IPS-18c (cell line): ENCODE measurements at regions not wholly inside any gene's neighbourhood (a gene's known extent, or its start where the extent isn't known, plus 50 kb on each side); places are given as distances from the start of the nearest gene placed in this dataset.

ENCODE experiments used
- H3K4me3 ChIP-seq: 2 replicates; pipeline ENCODE4 v1.7.0; 2013; ENCODE audit warnings: low read depth, mild to moderate bottlenecking, low read length, moderate library complexity; ENCODE audit not compliant: insufficient read depth
- H3K9me3 ChIP-seq: one replicate; pipeline ENCODE4 v1.6.1; 2013; ENCODE audit warnings: mild to moderate bottlenecking, low read length, moderate library complexity; ENCODE audit not compliant: control insufficient read depth, insufficient read depth

- no peak overlapping the region for H3K4me3 ChIP-seq
- H3K9me3 ChIP-seq = peaks cover 2% of the 10 kb centered on the region
Measured at GRCh38 chr22:49476800-49477400, 350.8 kb downstream of the BRD1 start.

GRCh38 chr22:49476176-49476575 lies 351.5 kb downstream of the BRD1 start:
- peaks cover 2% of the 10 kb centered on the region for H3K9me3 ChIP-seq
- H3K4me3 ChIP-seq = no peak overlapping the region

GRCh38 chr22:49475253-49475652 lies 352.4 kb downstream of the BRD1 start:
- Histone ChIP-seq H3K9me3 (peaks cover 2% of the 10 kb centered on the region), H3K4me3 (no peak overlapping the region)

DNA sequence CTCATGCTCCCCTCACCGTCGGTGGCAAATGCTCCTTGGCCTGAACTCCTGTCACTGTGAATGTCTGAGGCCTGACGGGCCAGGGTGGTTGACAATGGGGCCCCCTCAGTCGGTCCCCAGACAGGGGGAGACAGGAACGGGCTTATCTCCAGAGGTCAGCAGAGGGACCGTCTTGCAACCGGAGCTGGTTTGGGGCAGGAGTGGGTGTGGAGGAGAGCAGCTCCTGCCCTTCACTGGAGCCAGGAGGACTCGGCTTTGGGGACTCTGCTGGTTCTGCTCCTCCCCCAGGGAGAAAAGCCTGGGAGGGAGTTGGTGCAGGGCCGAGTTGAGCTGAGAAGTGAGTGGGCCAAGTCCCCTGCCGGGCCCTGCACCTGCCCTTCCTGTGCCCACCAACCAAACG lies 354.4 kb downstream of the BRD1 start:
- Histone ChIP-seq H3K4me3 (no peak overlapping the region), H3K9me3 (peaks cover 2% of the 10 kb centered on the region)

GRCh38 chr22:49470741-49471503 lies 356.8 kb downstream of the BRD1 start:
- no peak overlapping the region for H3K4me3 ChIP-seq
- H3K9me3 ChIP-seq = peaks cover 2% of the 10 kb centered on the region

DNA sequence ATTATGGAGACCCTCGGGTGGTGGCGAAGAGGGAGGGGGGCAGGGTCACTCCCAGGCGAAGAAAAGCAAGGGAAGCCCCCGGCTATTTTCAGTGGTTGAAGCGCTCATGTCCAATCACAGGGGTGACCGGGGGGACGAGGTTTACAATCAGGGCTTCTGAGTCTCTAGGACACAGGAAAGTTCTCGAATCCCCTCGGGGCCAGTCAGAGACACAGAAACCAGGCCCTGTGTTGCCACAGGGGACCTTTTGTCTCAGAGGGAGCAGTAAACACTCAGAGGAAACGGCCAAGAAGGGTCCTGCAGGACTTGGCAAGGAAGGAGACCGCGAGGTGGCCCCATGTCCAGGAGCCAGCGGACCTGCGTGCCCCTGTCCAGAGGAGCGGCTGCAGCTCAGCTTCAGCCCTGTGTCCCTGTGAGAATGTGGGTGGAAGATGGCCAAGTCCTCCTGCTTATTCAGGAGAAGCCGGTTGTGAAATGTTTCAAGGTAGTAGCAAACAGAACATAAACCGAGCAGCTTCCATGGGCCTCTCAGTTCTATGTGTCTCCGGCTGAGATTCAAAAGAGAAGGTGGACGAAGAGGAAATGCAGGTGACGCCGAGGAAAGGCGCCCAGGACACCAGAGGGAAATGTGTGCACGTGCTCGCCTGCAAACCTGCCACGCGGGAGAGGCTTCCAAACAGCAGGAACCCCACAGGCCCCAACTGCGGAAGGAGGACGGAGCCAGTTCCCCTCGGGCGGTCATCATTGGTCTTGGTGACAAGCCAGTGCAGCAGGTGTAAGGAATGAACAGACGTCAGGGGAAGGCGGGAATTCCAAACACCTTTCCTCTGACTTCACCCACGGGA lies 357.6 kb downstream of the BRD1 start:
- no peak overlapping the region for H3K4me3 ChIP-seq
- peaks cover 2% of the 10 kb centered on the region for H3K9me3 ChIP-seq

DNA sequence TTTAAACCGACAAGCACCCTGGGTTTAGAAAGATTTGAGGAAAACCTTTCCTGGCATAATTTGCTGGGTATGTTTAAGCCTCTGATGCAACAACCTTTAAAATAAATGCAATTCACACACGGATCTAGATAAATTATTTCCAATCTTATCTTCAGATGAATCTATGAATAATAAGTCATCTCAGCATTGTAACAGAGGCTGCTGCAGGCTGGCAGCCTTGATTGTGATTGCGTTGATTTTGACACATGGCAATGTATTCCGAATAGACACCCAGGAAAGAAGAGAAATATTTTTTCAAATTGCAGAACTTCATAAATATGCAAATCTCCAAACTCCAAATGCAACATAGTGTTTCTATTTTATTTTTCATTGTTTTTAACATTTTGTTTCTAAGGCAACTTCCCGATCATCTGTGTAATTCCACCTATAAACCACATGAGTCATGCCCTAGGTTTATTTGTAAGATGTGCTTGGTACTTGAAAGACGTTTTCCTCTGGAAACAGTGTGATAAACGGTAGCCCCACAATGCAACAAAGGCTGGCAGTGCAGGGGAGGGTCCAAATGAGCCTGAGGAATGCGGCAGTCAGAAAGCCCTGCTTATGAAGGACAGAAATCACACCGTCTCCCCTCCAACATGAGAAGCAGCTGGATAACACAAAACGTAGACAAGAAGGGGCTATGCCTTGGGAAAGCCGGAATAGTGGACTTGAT lies 359.0 kb downstream of the BRD1 start:
- Histone ChIP-seq H3K4me3 (no peak overlapping the region), H3K9me3 (peaks cover 2% of the 10 kb centered on the region)

- Histone ChIP-seq H3K9me3 (no peaks in the 10 kb centered on the region), H3K4me3 (no peak overlapping the region)
Measured at GRCh38 chr22:49466878-49467595, 360.6 kb downstream of the BRD1 start.

DNA sequence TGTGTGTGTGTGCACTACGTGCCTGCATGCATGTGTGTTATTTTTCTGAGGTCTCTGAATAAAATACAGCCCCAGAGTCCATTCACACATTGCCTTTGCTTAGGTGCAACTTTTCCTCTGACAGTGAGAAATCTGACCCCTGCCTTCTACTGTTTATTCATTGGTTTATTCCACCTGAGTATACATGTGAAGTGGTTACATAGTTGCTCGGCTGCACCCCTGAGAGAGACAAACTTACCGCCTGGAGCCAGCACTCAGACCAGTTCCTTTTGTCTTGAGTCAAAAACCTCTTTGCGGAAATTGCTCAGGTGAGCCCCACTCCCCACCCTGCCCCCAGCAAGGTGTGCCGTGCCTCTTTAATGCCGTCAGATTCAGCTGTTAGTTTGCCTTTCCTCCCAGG lies 363.6 kb downstream of the BRD1 start:
- Histone ChIP-seq H3K9me3 (no peaks in the 10 kb centered on the region), H3K4me3 (no peak overlapping the region)

DNA sequence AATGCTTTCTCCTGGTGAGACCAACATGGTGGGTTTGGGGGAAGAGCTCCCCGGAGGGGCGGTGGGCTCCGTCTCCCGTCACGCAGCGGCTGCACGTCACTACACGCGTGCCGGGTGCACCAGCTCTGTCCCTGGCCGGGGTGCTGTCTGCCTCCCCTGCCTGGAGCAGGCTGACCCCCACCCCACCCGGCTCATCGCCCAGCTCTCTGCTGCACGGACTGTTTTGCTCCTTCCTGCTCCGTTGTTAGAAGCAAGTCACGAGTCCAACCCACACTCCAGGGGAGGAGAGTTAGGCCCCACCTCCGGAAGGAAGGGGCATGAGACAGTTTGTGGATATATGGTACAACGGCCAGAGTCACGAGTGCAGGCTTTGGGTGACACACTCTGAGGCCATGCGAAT lies 364.9 kb downstream of the BRD1 start:
- Histone ChIP-seq H3K9me3 (no peaks in the 10 kb centered on the region), H3K4me3 (no peak overlapping the region)

DNA sequence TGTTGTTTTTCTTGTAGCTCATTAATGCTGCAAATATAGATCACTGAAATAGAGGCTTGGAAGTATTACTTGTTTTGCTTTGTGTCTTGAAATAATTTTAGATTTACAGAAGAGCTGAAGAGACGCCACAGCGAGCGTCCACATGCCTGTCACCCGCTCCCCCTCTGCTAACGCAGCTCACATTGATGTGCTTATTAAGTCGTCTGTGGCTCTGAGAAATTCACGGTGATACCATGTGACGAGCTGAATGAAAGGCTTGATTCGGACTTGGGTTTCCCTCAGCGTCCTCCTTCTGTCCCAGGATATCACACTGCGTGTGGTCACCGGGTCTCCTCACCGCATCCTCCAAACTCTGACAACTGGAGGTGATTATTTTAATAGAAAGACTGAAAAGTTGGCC lies 365.4 kb downstream of the BRD1 start:
- H3K9me3 ChIP-seq = no peaks in the 10 kb centered on the region
- no peak overlapping the region for H3K4me3 ChIP-seq

DNA sequence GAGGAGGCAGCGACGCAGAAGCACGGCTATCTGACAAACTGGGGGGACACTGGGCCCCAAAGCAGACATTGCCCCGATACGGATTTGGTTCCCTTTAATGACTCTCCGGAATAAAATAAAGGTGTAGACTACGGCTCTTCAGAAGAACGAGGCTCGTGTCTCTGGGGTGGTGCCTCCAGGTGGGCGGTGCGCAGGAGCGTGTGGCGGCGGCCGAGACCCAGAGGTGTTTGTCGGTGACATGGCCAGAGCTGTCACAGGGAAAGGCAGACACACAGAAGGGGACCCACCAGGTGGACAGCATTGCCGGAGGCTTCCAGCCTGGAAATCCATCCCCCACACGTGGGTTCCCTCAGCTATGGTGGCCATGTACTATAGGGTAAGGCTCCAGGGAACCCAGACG lies 366.0 kb downstream of the BRD1 start:
- no peaks in the 10 kb centered on the region for H3K9me3 ChIP-seq
- no peak overlapping the region for H3K4me3 ChIP-seq

DNA sequence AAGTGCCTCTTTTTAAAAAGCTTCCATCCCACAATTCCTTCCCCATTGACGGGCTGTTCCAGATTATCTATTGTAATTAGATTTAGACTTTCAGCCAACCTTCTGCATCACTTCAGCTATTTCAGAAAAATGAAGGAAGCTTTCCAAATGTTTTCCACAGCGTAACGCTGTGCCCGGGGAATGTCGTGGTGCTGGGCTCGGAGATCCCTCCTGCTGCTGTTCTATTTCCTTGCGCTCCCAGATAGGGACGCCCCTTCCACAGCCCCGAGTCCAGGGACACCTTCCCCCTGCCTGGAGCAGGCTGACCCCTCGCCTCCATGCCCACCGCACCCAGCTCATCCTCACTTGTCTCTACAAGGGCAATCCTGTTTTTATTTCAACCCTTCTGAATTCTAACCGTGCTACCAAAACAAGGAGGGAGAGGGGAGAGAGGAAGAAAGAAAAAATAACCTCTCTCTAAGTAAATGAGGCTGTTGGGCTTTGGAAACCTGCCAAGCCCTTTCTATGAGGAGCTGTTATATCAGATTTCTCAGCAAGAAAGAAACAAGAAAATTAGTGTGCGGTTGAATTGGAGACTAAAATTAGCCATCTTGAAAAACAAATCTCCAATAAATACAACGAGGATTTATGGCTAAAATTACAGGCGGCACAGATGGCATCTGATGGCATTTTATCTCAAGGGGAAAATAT lies 366.9 kb downstream of the BRD1 start:
- Histone ChIP-seq H3K4me3 (no peak overlapping the region), H3K9me3 (no peaks in the 10 kb centered on the region)

DNA sequence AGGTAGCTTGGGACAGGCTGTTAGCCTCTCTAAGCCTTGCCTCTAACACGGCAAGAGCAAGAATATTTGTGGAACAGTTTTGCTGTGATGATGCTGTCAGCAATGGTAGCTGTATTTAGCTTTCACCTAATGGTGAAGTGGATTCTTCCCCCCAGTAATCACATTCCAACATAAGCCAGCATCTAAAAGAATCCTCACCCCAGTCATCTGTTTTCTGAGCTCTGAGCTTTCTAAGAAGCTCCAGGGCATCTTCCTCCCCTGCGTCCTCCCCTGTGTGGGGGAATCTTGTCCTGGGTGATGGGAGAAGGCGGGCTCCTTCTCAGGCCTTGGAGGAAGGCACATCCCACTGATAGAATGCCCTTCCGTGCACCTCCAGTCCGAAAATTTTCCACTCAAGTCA lies 367.6 kb downstream of the BRD1 start:
- Histone ChIP-seq H3K4me3 (no peak overlapping the region), H3K9me3 (no peaks in the 10 kb centered on the region)

- no peak overlapping the region for H3K4me3 ChIP-seq
- H3K9me3 ChIP-seq = no peaks in the 10 kb centered on the region
Measured at GRCh38 chr22:49458708-49459099, 369.0 kb downstream of the BRD1 start.

GRCh38 chr22:49457946-49458707 lies 369.5 kb downstream of the BRD1 start:
- H3K9me3 ChIP-seq = no peaks in the 10 kb centered on the region

More at GRCh38 chr22:49457946-49458707, 369.5 kb downstream of the BRD1 start:
- no peak overlapping the region for H3K4me3 ChIP-seq
